Body of pancreas (tissue), 4 donors: ENCODE measurements at regions not wholly inside any gene's neighbourhood (a gene's known extent, or its start where the extent isn't known, plus 50 kb on each side); places are given as distances from the start of the nearest gene placed in this dataset.

Source experiments
- CTCF ChIP-seq, 7 experiments: fragments of 450-650 bp in 4 of 7; fragments of 200-600 bp in 3 of 7; sonication (generic) in 3 of 7; IDR thresholded peaks; one replicate each; pipeline ENCODE4 v1.5.1; 2016 to 2019; ENCODE audit warnings: antibody characterized with exemption in 7 of 7
- POLR2A ChIP-seq, 3 donors: fragments of 450-650 bp; IDR thresholded peaks; one replicate each; pipeline ENCODE4 v1.6.1; 2016; ENCODE audit warnings: antibody characterized with exemption in 3 of 3, mild to moderate bottlenecking in 2 of 3

- TF ChIP-seq CTCF (IDR thresholded peaks at IDR 0.05) = no peak
- no peak for TF ChIP-seq POLR2A (IDR thresholded peaks at IDR 0.05)
Measured at GRCh38 chr1:79839882-79840281, 833.4 kb upstream of the ADGRL4 start.
